ENCODE measurements at regions not wholly inside any gene's neighbourhood (a gene's known extent, or its start where the extent isn't known, plus 50 kb on each side); places are given as distances from the start of the nearest gene placed in this dataset.
"Not testable (repeated sequence)": the region's sequence is repeated elsewhere in the genome, so short reads cannot be mapped to it uniquely, and the experiment has no call there.

- no peak for DNase-seq (ENCODE audit: low spot score)
Observed at GRCh38 chr5:158061451-158061850, 202.5 kb upstream of the CLINT1 start.

GRCh38 chr5:158060212-158060611 is 201.3 kb upstream of the CLINT1 start:
- no peak for DNase-seq (ENCODE audit: low spot score)

DNA sequence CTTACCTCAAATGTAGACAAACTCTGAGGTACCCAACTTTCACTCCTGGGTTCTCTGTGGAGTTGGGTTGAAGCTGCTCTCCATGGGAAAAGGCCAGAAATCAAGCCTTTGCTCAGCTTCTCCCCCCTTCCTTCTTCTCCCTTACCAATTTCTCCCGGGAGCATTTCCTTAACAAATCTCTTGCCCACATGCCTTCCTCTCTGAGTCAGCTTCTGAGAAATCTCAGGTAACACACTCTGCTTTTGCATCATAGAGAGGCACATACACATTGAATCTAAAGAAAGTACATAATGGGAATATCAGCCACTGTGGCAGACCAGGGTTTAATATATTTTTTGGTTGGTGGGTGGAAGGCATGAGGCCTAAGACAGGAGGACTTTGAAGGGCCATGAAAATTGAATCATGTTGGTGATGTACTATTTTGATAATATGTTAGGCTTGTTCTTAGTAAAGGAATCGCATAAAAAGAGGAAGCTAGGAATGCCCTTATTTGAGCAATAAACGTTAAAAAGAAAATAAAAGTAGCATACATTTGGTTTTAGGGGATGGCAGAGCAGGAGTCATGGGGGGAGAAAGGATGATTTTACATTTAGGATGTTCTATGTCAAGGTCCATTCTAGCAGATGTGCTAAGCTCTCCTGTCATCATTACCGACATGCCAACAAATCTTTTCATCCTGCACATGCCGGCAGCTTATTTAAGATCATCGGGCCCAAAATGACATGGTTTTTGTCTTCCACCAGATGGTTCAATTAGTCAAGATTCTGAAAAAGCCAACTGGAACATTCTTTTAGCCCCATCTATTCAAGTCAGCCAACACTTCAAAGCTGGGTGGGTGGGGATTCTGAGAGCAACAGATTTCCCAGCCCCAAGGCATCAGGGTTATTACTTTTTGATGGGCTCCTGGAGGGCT is 199.5 kb upstream of the CLINT1 start:
- no peak for DNase-seq (ENCODE audit: low spot score)

DNA sequence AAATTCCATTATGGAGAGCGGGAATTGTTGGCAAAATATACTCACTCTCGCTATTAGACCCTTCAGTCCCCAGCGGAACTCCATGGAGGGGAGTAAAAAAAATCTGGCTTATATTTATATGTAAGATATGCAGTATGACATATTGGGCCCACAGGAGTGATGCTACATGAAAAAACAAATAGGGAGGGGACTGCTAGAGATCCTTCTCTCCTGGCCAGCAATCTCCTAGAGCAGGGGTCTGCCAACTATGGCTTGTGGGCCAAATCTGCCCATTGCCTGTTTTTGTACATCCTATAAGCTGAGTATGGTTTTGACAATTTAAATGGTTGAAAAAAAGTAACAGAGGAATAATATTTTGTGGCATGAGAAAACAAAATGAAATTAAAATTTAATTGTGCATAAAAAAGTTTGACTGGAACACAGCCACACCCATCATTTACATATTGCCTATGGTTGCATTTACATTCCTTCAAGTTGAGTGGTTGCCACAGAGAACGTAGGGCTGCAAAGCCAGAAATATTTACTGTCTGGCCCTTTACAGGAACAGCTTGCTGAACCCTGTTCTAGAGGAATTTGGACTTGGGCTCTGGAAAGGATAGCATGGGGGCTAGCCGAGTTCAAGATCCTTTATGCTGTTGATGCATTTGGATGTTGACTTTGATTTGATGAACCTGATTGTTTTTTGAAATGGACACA is 197.3 kb upstream of the CLINT1 start:
- DNase-seq (ENCODE audit: low spot score) = no peak

GRCh38 chr5:158055111-158055501 is 196.2 kb upstream of the CLINT1 start:
- DNase-seq (ENCODE audit: low spot score) = no peak

DNA sequence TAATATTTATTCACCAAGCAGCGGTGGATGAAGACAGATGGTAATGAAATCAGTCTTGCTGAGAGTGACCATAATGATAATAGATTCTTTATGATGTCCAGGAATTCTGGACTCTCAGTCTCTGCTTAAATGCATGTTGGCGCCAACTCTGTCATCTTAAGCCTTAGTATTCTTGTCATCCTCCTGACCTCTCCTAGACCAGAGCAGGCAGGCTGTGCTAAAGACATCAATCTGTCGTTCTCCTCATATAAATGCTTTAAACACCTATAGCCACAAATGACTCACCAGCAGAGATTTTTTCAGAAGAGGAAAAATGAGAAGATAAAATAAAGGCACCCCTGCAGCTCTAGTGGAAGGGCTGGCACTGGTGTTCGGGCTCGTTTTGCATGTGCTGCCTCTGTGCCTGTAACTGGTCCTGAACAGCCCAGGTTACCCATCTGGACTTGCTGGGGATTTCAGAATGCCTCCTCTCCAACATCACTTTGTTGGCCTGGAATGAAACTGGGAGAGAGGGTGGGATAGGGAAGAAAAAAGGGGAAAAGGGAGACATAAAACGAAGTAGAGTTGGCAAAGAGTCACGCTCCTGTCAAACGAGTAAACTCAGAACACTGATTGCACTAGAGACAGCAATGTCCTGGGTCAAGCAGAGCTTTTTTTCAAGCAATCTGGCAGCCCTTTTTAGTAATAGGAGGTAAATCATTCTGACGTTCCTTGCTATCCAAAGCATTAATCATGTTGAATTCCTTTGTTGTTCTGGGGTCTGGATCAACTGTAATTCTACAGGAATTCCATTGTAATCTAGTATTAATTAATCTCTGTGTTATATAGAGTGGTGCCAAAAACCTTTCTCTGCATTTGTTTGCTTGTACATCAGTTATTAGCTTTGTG is 195.5 kb upstream of the CLINT1 start:
- no peak for DNase-seq (ENCODE audit: low spot score)

DNA sequence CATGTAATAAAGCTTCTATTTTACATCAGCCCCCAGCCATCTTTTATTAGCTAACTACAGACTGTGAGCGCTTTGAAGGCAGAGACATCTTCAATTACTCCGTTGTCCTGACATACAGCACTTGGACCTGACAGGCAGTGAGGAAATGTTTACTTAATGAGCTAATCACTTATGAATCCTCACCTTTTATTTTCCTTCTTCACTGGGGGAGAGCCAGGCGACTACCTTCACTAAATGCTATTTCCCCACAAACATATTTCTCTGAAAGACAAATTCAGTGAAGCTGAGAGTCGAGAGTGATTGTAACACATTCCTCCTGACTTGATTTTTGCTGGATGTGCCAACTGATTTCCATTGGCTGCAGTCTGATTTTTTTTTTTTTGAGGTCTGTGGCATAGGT is 192.1 kb upstream of the CLINT1 start:
- no peak for DNase-seq (ENCODE audit: low spot score)

DNA sequence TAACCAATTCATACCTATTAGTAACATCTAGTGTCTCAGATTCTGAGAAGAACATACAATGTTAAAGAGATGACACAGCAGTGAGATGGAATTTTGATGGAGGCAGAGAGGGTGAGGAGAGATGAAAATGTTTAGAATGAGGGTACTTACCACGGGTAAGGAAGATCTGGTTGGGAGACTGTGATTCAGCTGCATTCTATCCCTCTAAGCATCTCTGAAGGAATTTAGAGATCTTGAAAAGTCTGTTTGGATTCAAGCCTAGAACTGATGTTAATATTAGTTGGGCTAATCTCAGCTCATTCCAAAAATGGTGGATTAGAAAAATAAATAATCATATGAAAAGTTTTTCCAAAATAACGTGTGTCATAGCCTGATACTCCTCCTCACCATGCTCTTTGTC is 191.5 kb upstream of the CLINT1 start:
- DNase-seq (ENCODE audit: low spot score) = no peak

DNA sequence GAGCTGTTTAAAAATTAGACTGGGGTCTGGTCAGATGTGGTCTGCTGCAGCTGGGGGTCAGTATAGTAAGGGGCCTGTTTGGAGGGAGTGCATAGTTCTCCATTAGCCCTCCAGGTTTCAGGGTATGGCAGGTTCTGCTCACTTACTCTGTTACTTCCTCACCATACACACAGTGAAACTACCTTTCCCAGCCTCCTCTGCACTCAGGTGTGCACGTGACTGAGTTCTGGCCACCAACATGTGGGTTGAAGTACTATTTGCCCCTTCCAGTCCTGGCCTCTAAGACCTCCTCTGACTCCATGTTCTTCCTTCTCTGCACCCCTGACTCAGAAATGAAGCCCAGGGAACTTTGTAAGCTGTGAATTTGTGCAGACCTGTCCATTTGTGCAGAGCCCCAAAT is 190.5 kb upstream of the CLINT1 start:
- DNase-seq (ENCODE audit: low spot score) = no peak

DNA sequence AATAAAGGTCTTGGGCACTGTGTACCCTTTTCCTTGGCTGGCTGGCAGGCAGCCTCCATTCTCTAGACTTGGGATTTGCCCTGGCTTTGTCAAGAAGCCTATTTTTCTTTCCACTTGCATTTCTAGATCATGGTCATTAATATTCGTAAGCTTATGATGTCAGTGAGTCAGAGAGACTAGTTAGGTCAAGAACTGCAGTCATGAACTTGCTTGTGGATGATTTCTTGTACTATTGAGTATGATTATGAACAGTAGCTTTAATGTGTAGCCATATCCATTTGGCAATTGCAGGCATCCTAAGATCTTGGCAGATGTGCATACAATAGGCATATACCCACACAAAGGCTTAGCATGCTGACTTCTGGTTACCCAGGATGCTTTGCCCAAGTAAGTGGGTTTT is 186.8 kb upstream of the CLINT1 start:
- DNase-seq (ENCODE audit: low spot score) = no peak

GRCh38 chr5:158039911-158040347 is 181.0 kb upstream of the CLINT1 start:
- no peak for DNase-seq (ENCODE audit: low spot score)

GRCh38 chr5:158039441-158039840 is 180.5 kb upstream of the CLINT1 start:
- DNase-seq (ENCODE audit: low spot score) = no peak

GRCh38 chr5:158036983-158037595 is 178.1 kb upstream of the CLINT1 start:
- not testable (repeated sequence) for DNase-seq (ENCODE audit: low spot score)

DNA sequence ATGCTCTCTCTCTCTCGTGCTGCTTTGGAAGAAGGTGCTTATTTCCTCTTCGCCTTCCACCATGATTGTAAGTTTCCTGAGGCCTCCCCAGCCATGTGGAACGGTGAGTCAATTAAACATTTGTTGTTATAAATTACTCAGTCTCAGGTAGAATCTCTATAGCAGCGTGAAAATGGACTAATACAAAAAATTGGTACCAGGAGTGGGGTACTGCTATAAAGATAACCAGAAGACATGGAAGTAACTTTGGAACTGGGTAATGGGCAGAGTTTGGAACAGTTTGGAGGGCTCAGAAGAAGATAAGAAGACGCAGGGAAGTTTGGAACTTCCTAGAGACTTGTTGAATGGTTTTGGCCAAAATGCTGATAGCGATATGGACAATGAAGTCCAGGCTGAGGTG is 175.6 kb upstream of the CLINT1 start:
- DNase-seq (ENCODE audit: low spot score) = not testable (repeated sequence)

DNA sequence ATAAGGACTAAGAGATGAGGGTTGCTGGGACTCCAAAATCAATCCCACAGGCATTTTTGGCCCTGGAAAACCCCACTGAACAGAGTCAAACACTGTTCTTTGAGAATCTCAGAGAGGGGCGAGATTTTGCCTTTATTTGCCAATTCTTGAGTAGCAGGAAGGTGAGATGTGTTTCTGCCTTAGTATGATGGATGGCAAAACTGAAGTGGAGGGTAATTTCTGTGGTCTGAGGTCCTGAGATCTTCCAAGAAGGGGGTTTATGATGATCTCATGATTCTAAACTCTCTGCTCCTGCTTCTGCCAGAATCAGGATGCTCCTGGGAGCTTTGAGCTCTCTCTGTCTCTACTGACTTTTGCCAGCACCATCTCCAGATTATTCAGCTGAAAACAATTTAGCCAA is 174.8 kb upstream of the CLINT1 start:
- no peak for DNase-seq (ENCODE audit: low spot score)

DNA sequence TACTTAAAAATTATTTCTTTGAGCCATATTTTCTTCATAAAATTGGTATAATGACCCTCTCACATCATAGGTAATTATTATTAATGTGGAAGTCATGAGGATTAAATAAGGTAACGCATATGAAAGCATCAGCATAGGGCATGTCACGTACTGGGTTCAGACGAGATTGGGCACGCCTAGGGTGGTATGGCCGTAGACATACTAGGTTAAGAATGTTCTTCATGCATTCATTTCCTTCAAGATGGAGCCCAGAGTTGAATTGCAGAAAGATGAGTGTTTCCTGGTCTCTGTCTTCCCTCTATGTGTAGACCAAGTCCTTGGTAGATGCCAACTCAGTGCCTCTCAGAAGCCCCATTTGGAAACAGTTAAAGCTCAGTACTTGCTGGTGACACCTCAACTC is 174.1 kb upstream of the CLINT1 start:
- DNase-seq (ENCODE audit: low spot score) = no peak

DNA sequence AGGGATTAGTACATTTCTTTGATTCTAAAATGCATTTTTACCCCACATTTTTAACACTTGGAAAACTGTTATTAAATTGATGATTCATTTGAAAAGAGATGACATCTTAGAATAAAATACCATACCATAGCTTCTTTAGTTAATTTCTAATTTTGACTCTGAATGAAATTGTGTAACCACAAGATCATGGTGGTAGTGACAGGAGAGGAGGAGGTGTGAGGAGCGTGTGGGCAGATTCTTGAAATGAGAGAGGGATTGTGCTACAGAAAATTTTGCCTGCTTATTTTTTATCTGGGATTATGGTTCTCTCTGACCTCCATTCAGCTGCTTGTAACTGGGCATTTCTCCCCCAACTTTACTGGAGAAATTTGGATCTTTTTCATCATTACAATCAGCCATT is 173.3 kb upstream of the CLINT1 start:
- no peak for DNase-seq (ENCODE audit: low spot score)

GRCh38 chr5:158027806-158028775 is 169.1 kb upstream of the CLINT1 start:
- DNase-seq (ENCODE audit: low spot score) = no peak

- DNase-seq (ENCODE audit: low spot score) = peak; percentile 74
Observed at GRCh38 chr5:158026304-158027031, 167.5 kb upstream of the CLINT1 start.

DNA sequence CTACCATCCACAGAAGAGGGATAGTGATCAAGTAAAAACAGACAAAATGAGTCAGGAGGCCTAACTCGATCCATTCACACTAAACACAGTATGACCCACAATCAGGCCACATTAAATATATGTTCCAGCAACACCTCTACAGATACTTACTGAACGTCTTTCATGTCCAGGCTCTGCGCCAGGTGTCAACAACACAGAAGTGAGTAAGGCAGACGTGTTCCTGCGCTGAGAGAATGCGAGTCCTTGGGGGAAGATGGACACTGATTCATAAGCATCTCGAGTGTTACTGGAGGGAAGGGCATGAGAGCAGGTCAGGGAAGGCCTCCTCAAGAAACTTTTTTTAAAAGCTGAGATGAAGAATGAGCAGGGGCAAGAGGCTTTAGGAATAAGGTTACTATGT is 164.3 kb upstream of the CLINT1 start:
- DNase-seq (ENCODE audit: low spot score) = no peak
